ENCODE measurements at regions not wholly inside any gene's neighbourhood (a gene's known extent, or its start where the extent isn't known, plus 50 kb on each side); places are given as distances from the start of the nearest gene placed in this dataset.

DNA sequence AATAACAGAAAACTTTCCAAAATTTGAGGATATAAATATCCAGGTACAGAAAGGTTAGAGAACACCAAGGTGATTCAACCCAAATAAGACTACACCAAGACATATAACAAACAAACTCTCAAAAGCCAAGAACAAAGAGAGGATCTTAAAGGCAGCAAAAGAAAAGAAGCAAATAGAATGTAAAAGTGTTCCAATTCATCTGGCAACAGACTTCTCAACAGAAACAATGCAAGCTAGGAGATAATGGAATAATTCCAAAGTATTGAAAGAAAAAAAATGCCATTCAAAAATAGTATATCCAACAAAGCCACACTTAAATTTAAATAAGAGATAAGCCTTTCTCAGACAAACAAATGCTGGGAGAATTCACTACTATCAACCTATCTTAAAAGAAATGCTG, 153.0 kb upstream of the FAT3 start:
- TF ChIP-seq, protein P1, sequence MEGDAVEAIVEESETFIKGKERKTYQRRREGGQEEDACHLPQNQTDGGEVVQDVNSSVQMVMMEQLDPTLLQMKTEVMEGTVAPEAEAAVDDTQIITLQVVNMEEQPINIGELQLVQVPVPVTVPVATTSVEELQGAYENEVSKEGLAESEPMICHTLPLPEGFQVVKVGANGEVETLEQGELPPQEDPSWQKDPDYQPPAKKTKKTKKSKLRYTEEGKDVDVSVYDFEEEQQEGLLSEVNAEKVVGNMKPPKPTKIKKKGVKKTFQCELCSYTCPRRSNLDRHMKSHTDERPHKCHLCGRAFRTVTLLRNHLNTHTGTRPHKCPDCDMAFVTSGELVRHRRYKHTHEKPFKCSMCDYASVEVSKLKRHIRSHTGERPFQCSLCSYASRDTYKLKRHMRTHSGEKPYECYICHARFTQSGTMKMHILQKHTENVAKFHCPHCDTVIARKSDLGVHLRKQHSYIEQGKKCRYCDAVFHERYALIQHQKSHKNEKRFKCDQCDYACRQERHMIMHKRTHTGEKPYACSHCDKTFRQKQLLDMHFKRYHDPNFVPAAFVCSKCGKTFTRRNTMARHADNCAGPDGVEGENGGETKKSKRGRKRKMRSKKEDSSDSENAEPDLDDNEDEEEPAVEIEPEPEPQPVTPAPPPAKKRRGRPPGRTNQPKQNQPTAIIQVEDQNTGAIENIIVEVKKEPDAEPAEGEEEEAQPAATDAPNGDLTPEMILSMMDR (conservative IDR thresholded peaks at IDR 0.05; ENCODE audit: low read depth, low read length) = no peak
- TF ChIP-seq EZH2 (IDR thresholded peaks at IDR 0.05; ENCODE audit: borderline replicate concordance, low read depth, low read length, poor library complexity, severe bottlenecking) = no peak
